DND-41 (cell line): ENCODE measurements at regions not wholly inside any gene's neighbourhood (a gene's known extent, or its start where the extent isn't known, plus 50 kb on each side); places are given as distances from the start of the nearest gene placed in this dataset.

ENCODE experiments used
- EZH2 ChIP-seq: IDR thresholded peaks from 3 replicates; pipeline ENCODE4 v1.6.1; 2012; ENCODE audit warnings: borderline replicate concordance, low read depth, mild to moderate bottlenecking, moderate library complexity, low read length, inconsistent platforms; ENCODE audit not compliant: severe bottlenecking
- TF ChIP-seq, protein P1 (sequence below): IDR thresholded peaks from 2 replicates; pipeline ENCODE4 v1.5.1; 2012; ENCODE audit warnings: borderline replicate concordance, low read length, moderate library complexity, mild to moderate bottlenecking; ENCODE audit not compliant: poor library complexity, severe bottlenecking; ENCODE audit errors: extremely low read depth

DNA sequence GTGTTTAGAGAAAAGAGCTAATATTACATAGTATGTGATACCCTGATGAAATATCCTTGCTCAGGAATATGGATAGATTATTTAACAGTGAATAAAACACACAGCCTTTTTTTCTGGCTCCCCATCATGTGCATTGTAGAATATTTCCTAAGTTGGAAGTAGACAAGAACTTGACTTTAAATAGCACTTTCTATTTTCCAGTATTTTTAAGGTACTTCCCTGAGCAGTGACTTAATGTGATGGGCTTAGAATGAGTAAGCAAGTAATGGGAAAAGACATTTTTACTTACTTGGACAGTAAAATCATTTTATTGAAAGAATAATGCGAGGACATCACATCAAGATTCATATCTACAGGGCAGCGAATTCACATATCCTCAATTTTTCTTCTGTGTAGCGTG is 176.7 kb upstream of the SLC8A1 start:
- TF ChIP-seq, protein P1, sequence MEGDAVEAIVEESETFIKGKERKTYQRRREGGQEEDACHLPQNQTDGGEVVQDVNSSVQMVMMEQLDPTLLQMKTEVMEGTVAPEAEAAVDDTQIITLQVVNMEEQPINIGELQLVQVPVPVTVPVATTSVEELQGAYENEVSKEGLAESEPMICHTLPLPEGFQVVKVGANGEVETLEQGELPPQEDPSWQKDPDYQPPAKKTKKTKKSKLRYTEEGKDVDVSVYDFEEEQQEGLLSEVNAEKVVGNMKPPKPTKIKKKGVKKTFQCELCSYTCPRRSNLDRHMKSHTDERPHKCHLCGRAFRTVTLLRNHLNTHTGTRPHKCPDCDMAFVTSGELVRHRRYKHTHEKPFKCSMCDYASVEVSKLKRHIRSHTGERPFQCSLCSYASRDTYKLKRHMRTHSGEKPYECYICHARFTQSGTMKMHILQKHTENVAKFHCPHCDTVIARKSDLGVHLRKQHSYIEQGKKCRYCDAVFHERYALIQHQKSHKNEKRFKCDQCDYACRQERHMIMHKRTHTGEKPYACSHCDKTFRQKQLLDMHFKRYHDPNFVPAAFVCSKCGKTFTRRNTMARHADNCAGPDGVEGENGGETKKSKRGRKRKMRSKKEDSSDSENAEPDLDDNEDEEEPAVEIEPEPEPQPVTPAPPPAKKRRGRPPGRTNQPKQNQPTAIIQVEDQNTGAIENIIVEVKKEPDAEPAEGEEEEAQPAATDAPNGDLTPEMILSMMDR = no peak
- no peak for TF ChIP-seq EZH2
